ENCODE measurements at regions not wholly inside any gene's neighbourhood (a gene's known extent, or its start where the extent isn't known, plus 50 kb on each side); places are given as distances from the start of the nearest gene placed in this dataset.

DNA sequence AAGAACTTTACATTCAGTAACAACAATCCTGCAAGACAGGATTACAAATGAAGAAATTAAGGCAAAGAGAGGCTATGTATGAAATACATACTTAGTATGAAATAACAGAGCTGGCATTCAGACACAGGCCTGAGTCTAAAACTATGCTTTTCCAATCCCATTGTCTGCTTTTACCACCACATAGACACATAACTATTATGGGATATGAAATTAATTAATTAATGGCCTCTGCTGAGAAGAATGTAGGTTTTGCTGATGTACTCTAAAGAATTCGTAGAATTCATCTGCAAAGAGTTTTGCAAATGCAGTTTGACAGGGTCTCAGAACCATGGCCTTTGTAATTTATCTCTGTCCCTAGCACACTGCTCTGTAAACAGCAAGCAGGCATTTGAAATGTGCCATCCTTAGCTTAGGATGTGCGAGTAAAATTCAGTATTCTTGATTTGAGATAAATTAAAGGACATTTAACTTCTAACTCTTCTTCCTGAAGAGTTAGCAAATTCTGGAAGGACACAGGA is 54.5 kb upstream of the BOC start (continued):
- no peak for TF ChIP-seq TCF7L2 (IDR thresholded peaks at IDR 0.05; ENCODE audit: borderline replicate concordance, extremely low read depth, insufficient read depth, insufficient read length)
- TF ChIP-seq CEBPB (IDR thresholded peaks at IDR 0.05; ENCODE audit: low read depth): no peak

GRCh38 chr3:113157408-113158030 is 53.8 kb upstream of the BOC start:
- 0 out of 2 replicates have a peak, but pooled peaks cover 2% of the 10 kb centered on the region for H3K9me2 ChIP-seq (ENCODE audit: insufficient read depth)
- 0 out of 4 replicates have a peak, but pooled peaks cover 0 to 2% of the 10 kb centered on the region in 2 experiments for H3K4me1 ChIP-seq (ENCODE audit: control insufficient read depth in 1 of 2, insufficient read depth in 2 of 2, low read length in 2 of 2)
- CTCF ChIA-PET: no interaction called here
- no peak overlapping the region for H3K27ac ChIP-seq (ENCODE audit: low read depth, low read length)
- POLR2A ChIA-PET: no interaction called here
- H2AFZ ChIP-seq (ENCODE audit: low read depth, low read length, poor library complexity, severe bottlenecking): no peak overlapping the region
- H3K36me3 ChIP-seq (ENCODE audit: control insufficient read depth in 1 of 2, insufficient read depth in 2 of 2, low read length in 2 of 2): no peaks in the 10 kb centered on the region
- intact Hi-C loops (cut with micrococcal nuclease): no loop called here
- H3K4me3 ChIP-seq (replicated peaks in 1 of 2; ENCODE audit: low read depth in 1 of 2, low read length in 2 of 2): no peak overlapping the region
- H3K27me3 ChIP-seq (ENCODE audit: insufficient read depth, low read length): no peaks in the 10 kb centered on the region
- no peak overlapping the region for H3K9ac ChIP-seq (ENCODE audit: low read length)
- ATAC-seq: no peak
- no peaks in the 10 kb centered on the region for H3K9me3 ChIP-seq (ENCODE audit: control insufficient read depth in 1 of 2, insufficient read depth in 1 of 2, low read depth in 1 of 2, low read length in 2 of 2)
- H3K4me2 ChIP-seq (ENCODE audit: low read length): no peak overlapping the region
- no peak for DNase-seq (ENCODE audit: low read depth, low spot score)
- no peaks in the 10 kb centered on the region for H4K20me1 ChIP-seq (ENCODE audit: insufficient read depth)
- H3K79me2 ChIP-seq (ENCODE audit: insufficient read depth, low read length): no peaks in the 10 kb centered on the region
- BruUV-seq (replicated peaks): no TSS peak
- TF ChIP-seq EGR1 (IDR thresholded peaks at IDR 0.05; ENCODE audit: low read depth): no peak
- TF ChIP-seq EZH2 (IDR thresholded peaks at IDR 0.05): no peak
- no peak for TF ChIP-seq YY1 (IDR thresholded peaks at IDR 0.05; ENCODE audit: extremely low read depth, insufficient replicate concordance, low read depth, low read length)
- no peak for TF ChIP-seq FOSL1 (IDR thresholded peaks at IDR 0.05; ENCODE audit: low read depth)
- no peak for TF ChIP-seq TCF7L2 (IDR thresholded peaks at IDR 0.05; ENCODE audit: borderline replicate concordance, extremely low read depth, insufficient read depth, insufficient read length)
- no peak for TF ChIP-seq CEBPB (IDR thresholded peaks at IDR 0.05; ENCODE audit: low read depth)
- no peak for TF ChIP-seq ELF1 (IDR thresholded peaks at IDR 0.05; ENCODE audit: borderline replicate concordance, low read depth)
- TF ChIP-seq ZFX (IDR thresholded peaks at IDR 0.05): no peak
- no peak for TF ChIP-seq JUND (IDR thresholded peaks at IDR 0.05)
- RAD21 ChIA-PET (ENCODE audit: low non-redundant PET in 1 of 2, low total read pairs in 2 of 2, uncharacterized antibody in 2 of 2, unreplicated experiment in 2 of 2): no interaction called here
